H1 (cell line): ENCODE measurements at regions not wholly inside any gene's neighbourhood (a gene's known extent, or its start where the extent isn't known, plus 50 kb on each side); places are given as distances from the start of the nearest gene placed in this dataset.

Experiments
- CEBPB ChIP-seq: IDR thresholded peaks from 2 replicates; pipeline ENCODE4 v1.6.1; 2012; ENCODE audit warnings: low read depth, low read length
- CHD2 ChIP-seq: IDR thresholded peaks from 2 replicates; pipeline ENCODE4 v1.6.1; 2012; ENCODE audit warnings: low read length, improper control_type of control experiment
- CREB1 ChIP-seq: IDR thresholded peaks from 2 replicates; pipeline ENCODE4 v1.6.1; 2012; ENCODE audit warnings: inconsistent platforms
- CTCF ChIP-seq, 3 experiments: IDR thresholded peaks; 1 replicate in 2 of 3; 2 replicates in 1 of 3; pipeline versions ENCODE4 v1.5.1 to v1.6.1; 2011; ENCODE audit warnings: low read length in 3 of 3, mild to moderate bottlenecking in 3 of 3, inconsistent platforms in 2 of 3, low read depth in 1 of 3, moderate library complexity in 1 of 3; ENCODE audit not compliant: insufficient read depth in 1 of 3; ENCODE audit errors: control extremely low read depth in 1 of 3
- E2F6 ChIP-seq: IDR thresholded peaks from 2 replicates; pipeline ENCODE4 v1.6.1; 2012; ENCODE audit warnings: inconsistent platforms
- EZH2 ChIP-seq: fragments of 200-600 bp; sonication (generic); IDR thresholded peaks from 2 replicates; pipeline ENCODE4 v1.7.1; 2012; ENCODE audit warnings: low read depth, mild to moderate bottlenecking, moderate library complexity, low read length, inconsistent platforms; ENCODE audit not compliant: severe bottlenecking
- MAX ChIP-seq: IDR thresholded peaks from 2 replicates; pipeline ENCODE4 v1.6.1; 2012; ENCODE audit warnings: inconsistent platforms
- POLR2A ChIP-seq, 2 experiments: IDR thresholded peaks; 1 replicate in 1 of 2; 2 replicates in 1 of 2; pipeline ENCODE4 v1.6.1; 2011; ENCODE audit warnings: low read depth in 2 of 2, low read length in 2 of 2, mild to moderate bottlenecking in 2 of 2; ENCODE audit errors: control extremely low read depth in 1 of 2
- RFX5 ChIP-seq: IDR thresholded peaks from 2 replicates; pipeline ENCODE4 v1.6.1; 2011; ENCODE audit warnings: low read depth, low read length, improper control_type of control experiment, borderline replicate concordance
- SP1 ChIP-seq: IDR thresholded peaks from 2 replicates; pipeline ENCODE4 v1.6.1; 2011; ENCODE audit warnings: low read depth, low read length

GRCh38 chrX:147626605-147627004 is 285.1 kb upstream of the FMR1 start:
- TF ChIP-seq E2F6 (no peak), SP1 (no peak), CTCF (IDR thresholded peaks at IDR 0.05; ENCODE audit: control extremely low read depth in 1 of 3, insufficient read depth in 1 of 3, low read depth in 1 of 3, low read length in 3 of 3) (no peak), CREB1 (no peak), POLR2A (IDR thresholded peaks at IDR 0.05; ENCODE audit: control extremely low read depth in 1 of 2, low read depth in 2 of 2, low read length in 2 of 2) (no peak), CEBPB (no peak), RFX5 (no peak), EZH2 (no peak), CHD2 (no peak), MAX (no peak)
